GM04503 (cell line): ENCODE measurements at regions not wholly inside any gene's neighbourhood (a gene's known extent, or its start where the extent isn't known, plus 50 kb on each side); places are given as distances from the start of the nearest gene placed in this dataset.
"Not testable (repeated sequence)": the region's sequence is repeated elsewhere in the genome, so short reads cannot be mapped to it uniquely, and the experiment has no call there.

Source experiments
- DNase-seq: peaks from one replicate; pipeline ENCODE4 v3.0.0-alpha.2; 2012; ENCODE audit warnings: low read depth

GRCh38 chr21:34219334-34220060 lies 144.3 kb upstream of the KCNE2 start:
- no peak for DNase-seq

- DNase-seq, result no peak
Observed at GRCh38 chr21:34220556-34221195, 143.1 kb upstream of the KCNE2 start.

GRCh38 chr21:34221331-34222030 lies 142.3 kb upstream of the KCNE2 start:
- no peak for DNase-seq

GRCh38 chr21:34222031-34222335 lies 141.8 kb upstream of the KCNE2 start:
- no peak for DNase-seq

GRCh38 chr21:34223376-34223775 lies 140.4 kb upstream of the KCNE2 start:
- no peak for DNase-seq

- no peak for DNase-seq
Observed at GRCh38 chr21:34227386-34227852, 136.4 kb upstream of the KCNE2 start.

GRCh38 chr21:34228792-34229191 lies 135.0 kb upstream of the KCNE2 start:
- DNase-seq, result no peak

GRCh38 chr21:34229353-34229752 lies 134.5 kb upstream of the KCNE2 start:
- DNase-seq, result no peak

- DNase-seq, result not testable (repeated sequence)
Observed at GRCh38 chr21:34233741-34234140, 130.1 kb upstream of the KCNE2 start.

- no peak for DNase-seq
Observed at GRCh38 chr21:34235514-34235913, 128.3 kb upstream of the KCNE2 start.

GRCh38 chr21:34242973-34243372 lies 120.8 kb upstream of the KCNE2 start:
- DNase-seq, result no peak

- no peak for DNase-seq
Observed at GRCh38 chr21:34243562-34243961, 120.2 kb upstream of the KCNE2 start.

GRCh38 chr21:34252751-34253150 lies 111.1 kb upstream of the KCNE2 start:
- DNase-seq, result no peak

GRCh38 chr21:34255073-34255472 lies 108.7 kb upstream of the KCNE2 start:
- no peak for DNase-seq

- no peak for DNase-seq
Observed at GRCh38 chr21:34260277-34261008, 103.4 kb upstream of the KCNE2 start.

- no peak for DNase-seq
Observed at GRCh38 chr21:34261841-34262468, 101.9 kb upstream of the KCNE2 start.

- DNase-seq, result no peak
Observed at GRCh38 chr21:34262469-34262845, 101.3 kb upstream of the KCNE2 start.

GRCh38 chr21:34263629-34264028 lies 100.2 kb upstream of the KCNE2 start:
- DNase-seq, result no peak

- no peak for DNase-seq
Observed at GRCh38 chr21:34266351-34266750, 97.5 kb upstream of the KCNE2 start.

- DNase-seq, result no peak
Observed at GRCh38 chr21:34268493-34268892, 95.3 kb upstream of the KCNE2 start.

- no peak for DNase-seq
Observed at GRCh38 chr21:34270411-34270810, 93.4 kb upstream of the KCNE2 start.

GRCh38 chr21:34271189-34271851 lies 92.5 kb upstream of the KCNE2 start:
- no peak for DNase-seq
